CD8-positive, alpha-beta memory T cell (primary cell): ENCODE measurements at regions not wholly inside any gene's neighbourhood (a gene's known extent, or its start where the extent isn't known, plus 50 kb on each side); places are given as distances from the start of the nearest gene placed in this dataset.

Experiments used
- CTCF ChIA-PET: fragments of 350-600 bp; sonication (Branson Sonifier 250); formaldehyde crosslinking; loops from one replicate; lab custom pipeline; 2021; ENCODE audit warnings: antibody characterized with exemption; lab: Charles Lee
- POLR2A ChIA-PET: fragments of 350-600 bp; sonication (Branson Sonifier 250); formaldehyde crosslinking; loops from one replicate; lab custom pipeline; 2021; ENCODE audit warnings: antibody characterized with exemption; lab: Charles Lee
- DNase-seq, 5 donors: peaks; one replicate each; pipeline versions ENCODE4 v3.0.0 to v3.0.0-alpha.2; 2020 to 2022; ENCODE audit warnings: mixed read lengths in 1 of 5
- H3K27ac ChIP-seq: one replicate; pipeline ENCODE4 v1.7.0; 2013; ENCODE audit warnings: low read depth, mild to moderate bottlenecking, low read length, moderate library complexity
- H3K27me3 ChIP-seq: 2 replicates; pipeline ENCODE4 v1.7.0; 2013; ENCODE audit warnings: low read length, mild to moderate bottlenecking; ENCODE audit not compliant: insufficient read depth, poor library complexity, severe bottlenecking
- H3K36me3 ChIP-seq: 2 replicates; pipeline ENCODE4 v1.7.0; 2013; ENCODE audit warnings: mild to moderate bottlenecking, low read length, moderate library complexity; ENCODE audit not compliant: insufficient read depth
- H3K4me1 ChIP-seq: 2 replicates; pipeline ENCODE4 v1.7.0; 2013; ENCODE audit warnings: mild to moderate bottlenecking, low read length, moderate library complexity; ENCODE audit not compliant: insufficient read depth
- H3K4me3 ChIP-seq: 2 replicates; pipeline ENCODE4 v1.7.0; 2013; ENCODE audit warnings: mild to moderate bottlenecking, low read length
- H3K9me3 ChIP-seq: 2 replicates; pipeline ENCODE4 v1.7.0; 2013; ENCODE audit warnings: mild to moderate bottlenecking, low read length
- H3K27ac Mint-ChIP-seq, 8 donors: one replicate each; pipeline ENCODE4 v1.8.0; 2020 to 2021; ENCODE audit warnings: mixed read lengths in 8 of 8, mild to moderate bottlenecking in 6 of 8, inconsistent platforms in 3 of 8, moderate library complexity in 3 of 8
- H3K27me3 Mint-ChIP-seq, 2 donors: one replicate each; pipeline ENCODE4 v1.8.0; 2020 to 2021; ENCODE audit warnings: mixed read lengths in 2 of 2, mild to moderate bottlenecking in 1 of 2, moderate library complexity in 1 of 2
- H3K36me3 Mint-ChIP-seq, 3 donors: one replicate each; pipeline ENCODE4 v1.8.0; 2020 to 2021; ENCODE audit warnings: mixed read lengths in 3 of 3, inconsistent platforms in 1 of 3, mild to moderate bottlenecking in 1 of 3
- H3K4me1 Mint-ChIP-seq, 3 donors: one replicate each; pipeline ENCODE4 v1.8.0; 2020 to 2021; ENCODE audit warnings: mixed read lengths in 3 of 3, inconsistent platforms in 1 of 3, mild to moderate bottlenecking in 1 of 3
- H3K4me3 Mint-ChIP-seq, 7 donors: one replicate each; pipeline ENCODE4 v1.8.0; 2020 to 2021; ENCODE audit warnings: mixed read lengths in 7 of 7, mild to moderate bottlenecking in 6 of 7, moderate library complexity in 4 of 7, inconsistent platforms in 2 of 7
- H3K9me3 Mint-ChIP-seq, 5 donors: one replicate each; pipeline ENCODE4 v1.8.0; 2020 to 2022; ENCODE audit warnings: mixed read lengths in 5 of 5, mild to moderate bottlenecking in 3 of 5, moderate library complexity in 2 of 5, inconsistent platforms in 1 of 5

DNA sequence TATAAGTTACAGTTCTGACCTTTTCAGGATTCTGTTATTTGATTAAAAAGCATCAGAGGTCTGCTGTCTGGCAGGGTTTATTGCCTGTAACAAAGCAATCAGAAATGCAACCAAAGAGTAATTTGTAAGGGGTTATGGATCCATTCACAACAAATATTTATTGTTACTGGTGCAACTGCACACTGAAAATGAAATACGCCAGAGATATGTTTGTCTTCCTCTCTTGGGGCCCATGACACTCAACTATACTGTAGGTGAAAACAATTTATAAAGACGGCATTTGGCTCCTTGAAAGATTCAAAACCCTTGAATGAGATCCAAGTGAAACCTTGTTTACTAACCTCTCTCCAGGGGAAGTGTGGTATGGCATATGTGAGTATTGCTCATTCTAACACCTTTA, 452.2 kb downstream of the MBD2 start:
- no peaks in the 10 kb centered on the region for H3K9me3 ChIP-seq
- Mint-ChIP-seq H3K36me3 (no peaks in the 10 kb centered on the region), H3K27me3 (no peaks in the 10 kb centered on the region), H3K4me3 (no peak overlapping the region), H3K27ac (no peak overlapping the region), H3K4me1 (no peaks in the 10 kb centered on the region), H3K9me3 (peaks cover 3 to 50% (median 13%) of the 10 kb centered on the region in 5 donors)
- CTCF ChIA-PET, result no interaction called here
- no peaks in the 10 kb centered on the region for H3K4me1 ChIP-seq
- no peaks in the 10 kb centered on the region for H3K27me3 ChIP-seq
- H3K4me3 ChIP-seq, result no peak overlapping the region
- no peak overlapping the region for H3K27ac ChIP-seq
- DNase-seq, result no peak
- no peaks in the 10 kb centered on the region for H3K36me3 ChIP-seq
- POLR2A ChIA-PET, result no interaction called here

DNA sequence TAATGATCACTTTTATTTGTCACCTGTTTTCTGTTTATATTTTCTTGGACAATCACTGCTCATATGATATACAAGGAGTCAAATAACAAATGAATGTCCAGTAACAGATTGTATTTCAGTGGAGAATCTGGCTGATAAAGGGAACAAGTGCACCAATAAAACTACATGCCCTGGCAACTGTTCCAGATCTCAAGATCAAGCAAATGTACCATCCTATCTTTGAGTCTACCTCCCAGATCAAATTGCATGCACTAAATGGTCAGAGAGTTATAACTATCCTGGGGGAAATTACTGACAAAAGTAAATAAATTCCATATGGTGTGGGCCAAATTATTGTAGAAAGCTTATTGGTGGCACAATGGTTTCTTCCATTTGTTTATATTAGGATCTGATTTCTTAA, 452.8 kb downstream of the MBD2 start:
- H3K9me3 Mint-ChIP-seq, result peaks cover 3 to 51% (median 17%) of the 10 kb centered on the region in 5 donors
- H3K36me3 Mint-ChIP-seq, result no peaks in the 10 kb centered on the region
- no peak for DNase-seq
- H3K27ac Mint-ChIP-seq, result no peak overlapping the region
- no peaks in the 10 kb centered on the region for H3K36me3 ChIP-seq
- no peaks in the 10 kb centered on the region for H3K27me3 Mint-ChIP-seq
- no peaks in the 10 kb centered on the region for H3K4me1 Mint-ChIP-seq
- no peak overlapping the region for H3K4me3 ChIP-seq
- H3K27ac ChIP-seq, result no peak overlapping the region
- POLR2A ChIA-PET, result no interaction called here
- H3K9me3 ChIP-seq, result no peaks in the 10 kb centered on the region
- no peaks in the 10 kb centered on the region for H3K27me3 ChIP-seq
- no peaks in the 10 kb centered on the region for H3K4me1 ChIP-seq
- H3K4me3 Mint-ChIP-seq, result no peak overlapping the region
- CTCF ChIA-PET, result no interaction called here

DNA sequence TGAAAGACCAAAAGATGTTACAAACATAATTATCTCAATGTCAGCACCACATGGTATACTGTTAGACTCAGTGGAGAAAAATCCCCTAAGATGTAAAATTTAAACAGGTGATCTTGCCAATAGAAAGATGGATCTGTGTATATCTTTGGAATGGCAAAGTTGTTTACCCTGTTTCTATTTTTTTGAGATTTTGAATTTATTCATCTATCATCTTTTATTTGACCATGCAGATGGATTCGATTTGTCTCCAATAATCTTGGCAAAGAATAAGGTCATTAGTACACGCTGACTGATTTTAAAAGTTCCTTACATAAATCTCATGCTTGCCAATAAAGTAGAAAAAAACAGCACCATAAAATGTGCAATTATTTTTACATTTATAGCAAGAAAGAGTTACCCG, 459.3 kb downstream of the MBD2 start:
- Mint-ChIP-seq H3K27me3 (no peaks in the 10 kb centered on the region), H3K4me1 (no peaks in the 10 kb centered on the region), H3K27ac (no peak overlapping the region), H3K9me3 (peaks cover 3 to 38% (median 22%) of the 10 kb centered on the region in 5 donors), H3K36me3 (no peaks in the 10 kb centered on the region), H3K4me3 (no peak overlapping the region)
- DNase-seq, result no peak
- no peak overlapping the region for H3K4me3 ChIP-seq
- no peaks in the 10 kb centered on the region for H3K36me3 ChIP-seq
- no peaks in the 10 kb centered on the region for H3K4me1 ChIP-seq
- no peak overlapping the region for H3K27ac ChIP-seq
- no peaks in the 10 kb centered on the region for H3K27me3 ChIP-seq
- no peaks in the 10 kb centered on the region for H3K9me3 ChIP-seq
- CTCF ChIA-PET, result no interaction called here
- POLR2A ChIA-PET, result no interaction called here

DNA sequence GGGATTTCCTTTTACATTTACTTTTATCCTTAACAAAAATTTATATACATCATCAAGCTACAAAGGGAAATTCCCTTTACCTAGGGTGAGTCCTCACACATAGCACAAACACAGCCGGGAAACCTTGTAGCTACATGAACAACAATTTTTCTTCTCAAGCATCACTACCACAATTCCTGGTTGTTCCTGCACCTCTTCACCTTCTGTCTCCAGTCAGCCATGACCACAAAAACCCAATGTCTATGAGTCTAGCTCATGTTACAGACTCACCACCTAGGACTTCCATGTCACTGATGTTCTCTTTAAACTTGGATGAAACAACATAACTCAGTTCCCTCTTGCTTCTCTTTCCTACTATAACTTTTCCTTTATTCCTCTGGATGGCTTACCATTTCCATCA, 460.4 kb downstream of the MBD2 start:
- Histone ChIP-seq H3K36me3 (no peaks in the 10 kb centered on the region), H3K9me3 (no peaks in the 10 kb centered on the region), H3K4me1 (no peaks in the 10 kb centered on the region), H3K4me3 (no peak overlapping the region), H3K27ac (no peak overlapping the region), H3K27me3 (no peaks in the 10 kb centered on the region)
- Mint-ChIP-seq H3K27ac (no peak overlapping the region), H3K9me3 (peaks cover 6 to 36% (median 22%) of the 10 kb centered on the region in 5 donors), H3K27me3 (no peaks in the 10 kb centered on the region), H3K4me3 (no peak overlapping the region), H3K36me3 (no peaks in the 10 kb centered on the region), H3K4me1 (no peaks in the 10 kb centered on the region)
- ChIA-PET CTCF (no interaction called here), POLR2A (no interaction called here)
- DNase-seq, result no peak

DNA sequence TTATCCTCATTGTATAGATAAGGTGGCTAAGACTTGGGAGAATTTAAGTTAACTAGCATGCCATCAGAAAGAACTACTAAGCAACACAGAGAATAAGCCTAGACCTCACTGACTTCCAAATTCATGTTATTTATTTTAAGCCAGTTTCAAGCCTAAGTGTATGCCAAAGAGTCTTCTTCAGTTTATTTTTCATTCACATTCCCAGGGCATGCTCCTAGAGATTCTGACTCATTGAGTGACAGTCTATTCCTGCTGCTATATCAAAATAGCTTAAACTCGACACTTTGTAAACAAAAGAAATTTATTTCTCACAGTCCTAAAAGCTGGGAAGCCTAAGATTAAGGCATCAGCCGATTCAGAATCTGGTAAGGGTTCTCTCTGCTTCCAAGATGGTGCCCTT, 467.1 kb downstream of the MBD2 start:
- Histone ChIP-seq H3K4me3 (no peak overlapping the region), H3K27me3 (no peaks in the 10 kb centered on the region), H3K27ac (no peak overlapping the region), H3K9me3 (no peaks in the 10 kb centered on the region), H3K36me3 (no peaks in the 10 kb centered on the region), H3K4me1 (no peaks in the 10 kb centered on the region)
- Mint-ChIP-seq H3K4me3 (no peak overlapping the region), H3K27ac (no peak overlapping the region), H3K4me1 (no peaks in the 10 kb centered on the region), H3K27me3 (no peaks in the 10 kb centered on the region), H3K36me3 (no peaks in the 10 kb centered on the region), H3K9me3 (peaks cover 1 to 6% (median 3%) of the 10 kb centered on the region in 5 donors)
- DNase-seq, result no peak
- POLR2A ChIA-PET, result no interaction called here
- CTCF ChIA-PET, result no interaction called here

DNA sequence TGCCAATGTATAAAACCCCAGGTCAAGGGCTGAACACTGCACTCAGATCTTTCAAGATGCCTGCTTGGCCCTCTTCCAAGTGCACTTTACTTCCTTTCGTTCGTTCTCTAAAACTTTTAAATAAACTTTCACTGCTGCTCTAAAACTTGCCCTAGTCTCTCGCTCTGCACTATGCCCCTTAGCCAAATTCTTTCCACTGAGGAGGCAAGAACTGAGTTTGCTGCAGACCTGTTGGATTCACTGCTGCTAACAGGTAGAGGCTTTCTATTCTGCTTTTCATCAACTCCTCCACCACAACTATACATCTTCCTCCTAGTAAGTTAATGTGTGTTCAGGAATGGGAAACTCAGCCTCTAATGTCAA, 467.9 kb downstream of the MBD2 start:
- Mint-ChIP-seq H3K36me3 (no peaks in the 10 kb centered on the region), H3K27me3 (no peaks in the 10 kb centered on the region), H3K9me3 (peaks cover 2 to 3% (median 3%) of the 10 kb centered on the region in 5 donors), H3K4me1 (no peaks in the 10 kb centered on the region), H3K27ac (no peak overlapping the region), H3K4me3 (no peak overlapping the region)
- Histone ChIP-seq H3K27ac (no peak overlapping the region), H3K4me1 (no peaks in the 10 kb centered on the region), H3K36me3 (no peaks in the 10 kb centered on the region), H3K4me3 (no peak overlapping the region), H3K27me3 (no peaks in the 10 kb centered on the region), H3K9me3 (no peaks in the 10 kb centered on the region)
- ChIA-PET CTCF (no interaction called here), POLR2A (no interaction called here)
- DNase-seq, result no peak

DNA sequence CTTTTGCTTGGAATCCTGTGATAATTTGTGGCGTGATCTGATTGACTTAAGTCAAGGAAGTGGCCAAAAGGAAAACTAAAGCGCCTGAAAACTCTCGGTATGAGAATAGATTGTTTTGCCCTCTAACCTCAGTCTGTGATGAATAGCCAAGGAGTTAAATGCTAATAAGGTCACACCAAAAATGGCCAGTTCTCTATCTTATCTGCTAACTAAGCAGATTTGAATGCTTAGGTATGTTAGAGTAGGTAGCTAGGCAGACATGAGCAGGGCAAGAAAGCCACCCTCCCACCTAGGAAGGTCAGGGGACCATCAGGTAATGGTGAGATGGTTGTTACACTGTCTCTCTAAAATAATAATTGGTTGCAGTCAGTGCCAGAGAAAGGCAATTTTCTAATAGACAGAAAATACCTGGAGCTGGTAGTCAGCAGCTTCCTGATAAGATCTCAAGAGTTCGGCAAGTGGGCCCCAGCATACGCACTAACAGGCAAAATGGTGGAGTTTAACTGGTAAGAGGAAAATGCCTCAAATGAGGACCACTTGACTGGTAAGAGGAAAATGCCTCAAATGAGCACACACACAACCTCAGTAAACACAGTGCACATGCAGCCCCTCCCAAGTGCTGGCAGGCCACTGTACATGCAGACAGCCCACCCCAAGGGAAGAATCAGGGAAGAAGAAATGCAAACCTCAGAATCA, 468.4 kb downstream of the MBD2 start:
- H3K9me3 Mint-ChIP-seq, result peaks cover 0 to 4% (median 2%) of the 10 kb centered on the region in 5 donors
- no peaks in the 10 kb centered on the region for H3K36me3 ChIP-seq
- H3K4me1 ChIP-seq, result no peaks in the 10 kb centered on the region
- H3K27ac ChIP-seq, result no peak overlapping the region
- H3K36me3 Mint-ChIP-seq, result no peaks in the 10 kb centered on the region
- ChIA-PET CTCF (no interaction called here), POLR2A (no interaction called here)
- H3K9me3 ChIP-seq, result no peaks in the 10 kb centered on the region
- no peak overlapping the region for H3K4me3 Mint-ChIP-seq
- no peak for DNase-seq
- no peaks in the 10 kb centered on the region for H3K27me3 Mint-ChIP-seq
- H3K4me1 Mint-ChIP-seq, result no peaks in the 10 kb centered on the region
- H3K27me3 ChIP-seq, result no peaks in the 10 kb centered on the region
- H3K4me3 ChIP-seq, result no peak overlapping the region
- no peak overlapping the region for H3K27ac Mint-ChIP-seq

DNA sequence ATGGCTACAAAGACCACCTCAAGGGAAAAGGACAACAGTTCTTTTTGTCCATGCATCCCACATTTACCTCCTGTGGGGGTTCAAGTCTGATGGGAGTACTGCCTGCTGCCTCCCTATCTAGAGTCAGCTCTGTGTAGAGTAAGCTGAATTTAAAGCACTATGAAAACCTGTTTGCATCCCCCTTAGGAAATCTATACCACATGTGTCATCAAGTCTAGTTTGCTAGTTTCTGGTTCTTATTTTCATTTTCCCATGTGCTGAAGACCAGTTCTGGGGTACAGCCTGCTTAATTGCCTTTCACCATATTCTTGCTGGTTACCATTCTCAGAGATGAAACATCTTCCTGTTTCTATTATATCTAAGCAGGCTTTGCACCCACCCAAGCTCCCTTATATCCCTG, 470.3 kb downstream of the MBD2 start:
- H3K9me3 Mint-ChIP-seq, result peaks cover 0 to 4% (median 0%) of the 10 kb centered on the region in 5 donors
- H3K27ac Mint-ChIP-seq, result no peak overlapping the region
- no peaks in the 10 kb centered on the region for H3K4me1 Mint-ChIP-seq
- POLR2A ChIA-PET, result no interaction called here
- CTCF ChIA-PET, result no interaction called here
- DNase-seq, result no peak
- no peaks in the 10 kb centered on the region for H3K27me3 ChIP-seq
- H3K36me3 Mint-ChIP-seq, result no peaks in the 10 kb centered on the region
- no peaks in the 10 kb centered on the region for H3K4me1 ChIP-seq
- H3K9me3 ChIP-seq, result no peaks in the 10 kb centered on the region
- H3K4me3 ChIP-seq, result no peak overlapping the region
- H3K27me3 Mint-ChIP-seq, result no peaks in the 10 kb centered on the region
- H3K36me3 ChIP-seq, result no peaks in the 10 kb centered on the region
- H3K27ac ChIP-seq, result no peak overlapping the region
- H3K4me3 Mint-ChIP-seq, result no peak overlapping the region
